Kidney epithelial cell (primary cell): ENCODE measurements at regions not wholly inside any gene's neighbourhood (a gene's known extent, or its start where the extent isn't known, plus 50 kb on each side); places are given as distances from the start of the nearest gene placed in this dataset.

Experiments used
- DNase-seq: peaks from one replicate; pipeline ENCODE4 v3.0.0-alpha.2; 2010; ENCODE audit warnings: low read depth
- H3K27me3 ChIP-seq: 2 replicates; pipeline ENCODE4 v1.6.0; 2011; ENCODE audit warnings: low read length; ENCODE audit not compliant: control insufficient read depth, insufficient read depth
- H3K36me3 ChIP-seq: 2 replicates; pipeline ENCODE4 v1.5.1; 2011; ENCODE audit warnings: low read length; ENCODE audit not compliant: control insufficient read depth, insufficient read depth
- H3K4me3 ChIP-seq: 2 replicates; pipeline ENCODE4 v1.5.1; 2011; ENCODE audit warnings: low read depth, mild to moderate bottlenecking, control low read depth, low read length
- TF ChIP-seq, protein P1 (sequence below): IDR thresholded peaks from 2 replicates; pipeline ENCODE4 v1.5.1; 2011; ENCODE audit warnings: mild to moderate bottlenecking, moderate library complexity, low read length, control low read depth, inconsistent platforms; ENCODE audit not compliant: insufficient read depth, poor library complexity, severe bottlenecking

DNA sequence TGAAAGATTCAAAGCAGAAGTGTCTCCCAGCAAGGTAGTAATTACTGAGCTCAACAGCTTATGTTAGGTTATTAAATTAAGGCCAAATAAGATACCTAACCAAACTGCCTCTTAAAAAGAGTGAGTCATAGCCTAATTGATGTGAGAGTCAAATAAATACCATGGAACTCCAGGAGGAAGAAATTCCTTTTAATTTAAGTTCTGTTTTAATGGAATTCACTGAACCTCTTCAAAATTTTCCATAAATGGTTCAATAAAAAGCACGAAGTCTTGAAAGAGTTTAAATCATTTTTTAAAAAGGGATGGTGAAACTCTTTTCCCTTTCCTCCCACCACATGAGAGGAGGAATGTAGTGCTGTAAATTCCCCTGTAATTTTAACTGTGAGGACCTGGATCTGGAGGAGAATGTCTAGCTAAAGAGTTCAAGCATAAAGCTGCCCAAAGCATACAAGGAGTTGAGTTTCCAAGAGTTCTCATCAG lies 180.8 kb upstream of the MMADHC start:
- H3K36me3 ChIP-seq: no peaks in the 10 kb centered on the region
- TF ChIP-seq, protein P1, sequence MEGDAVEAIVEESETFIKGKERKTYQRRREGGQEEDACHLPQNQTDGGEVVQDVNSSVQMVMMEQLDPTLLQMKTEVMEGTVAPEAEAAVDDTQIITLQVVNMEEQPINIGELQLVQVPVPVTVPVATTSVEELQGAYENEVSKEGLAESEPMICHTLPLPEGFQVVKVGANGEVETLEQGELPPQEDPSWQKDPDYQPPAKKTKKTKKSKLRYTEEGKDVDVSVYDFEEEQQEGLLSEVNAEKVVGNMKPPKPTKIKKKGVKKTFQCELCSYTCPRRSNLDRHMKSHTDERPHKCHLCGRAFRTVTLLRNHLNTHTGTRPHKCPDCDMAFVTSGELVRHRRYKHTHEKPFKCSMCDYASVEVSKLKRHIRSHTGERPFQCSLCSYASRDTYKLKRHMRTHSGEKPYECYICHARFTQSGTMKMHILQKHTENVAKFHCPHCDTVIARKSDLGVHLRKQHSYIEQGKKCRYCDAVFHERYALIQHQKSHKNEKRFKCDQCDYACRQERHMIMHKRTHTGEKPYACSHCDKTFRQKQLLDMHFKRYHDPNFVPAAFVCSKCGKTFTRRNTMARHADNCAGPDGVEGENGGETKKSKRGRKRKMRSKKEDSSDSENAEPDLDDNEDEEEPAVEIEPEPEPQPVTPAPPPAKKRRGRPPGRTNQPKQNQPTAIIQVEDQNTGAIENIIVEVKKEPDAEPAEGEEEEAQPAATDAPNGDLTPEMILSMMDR: no peak
- DNase-seq: no peak
- H3K4me3 ChIP-seq: no peak overlapping the region
- H3K27me3 ChIP-seq: no peaks in the 10 kb centered on the region

DNA sequence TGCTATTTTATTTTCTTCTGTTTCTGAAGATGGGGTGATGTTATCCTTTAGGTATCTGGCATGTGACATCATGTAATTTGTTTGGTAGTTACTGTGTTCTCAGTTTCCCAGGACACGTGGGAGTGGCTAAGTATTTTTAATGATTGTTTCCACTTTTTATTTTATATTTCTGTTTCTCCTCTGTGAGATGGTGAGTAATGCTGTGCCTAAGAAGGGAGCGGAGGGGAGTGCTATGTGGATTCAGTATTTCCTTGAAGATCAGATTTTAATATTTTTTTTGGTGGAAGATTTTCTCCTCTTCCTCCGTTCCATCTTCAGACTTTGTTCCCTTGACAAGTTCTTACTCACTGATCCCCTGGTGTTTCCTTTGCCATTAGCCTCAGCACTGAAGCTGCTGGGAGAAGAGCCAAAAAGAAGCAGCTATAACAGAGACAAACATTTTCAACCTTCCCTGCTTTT lies 180.0 kb upstream of the MMADHC start:
- H3K36me3 ChIP-seq: no peaks in the 10 kb centered on the region
- TF ChIP-seq, protein P1: no peak
- H3K4me3 ChIP-seq: no peak overlapping the region
- DNase-seq: no peak
- H3K27me3 ChIP-seq: no peaks in the 10 kb centered on the region

DNA sequence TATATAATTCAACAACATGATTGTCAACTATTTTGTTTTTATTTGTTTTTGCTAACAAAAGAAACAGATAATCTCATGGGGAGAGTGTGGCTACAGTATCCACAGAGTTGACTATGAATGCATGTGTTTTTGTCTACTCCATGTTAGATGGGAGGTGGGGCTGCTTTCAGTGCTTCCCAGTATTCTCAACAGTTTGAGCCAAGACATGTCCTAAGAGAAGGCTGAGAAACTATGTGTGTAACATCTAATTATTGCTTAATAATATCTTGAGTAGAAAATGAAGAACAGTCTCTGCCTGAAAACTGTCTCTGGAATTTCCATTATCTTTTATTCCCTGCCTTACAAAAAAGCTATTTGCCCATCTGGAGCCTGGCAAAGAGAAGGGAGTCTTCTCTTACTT lies 178.8 kb upstream of the MMADHC start:
- DNase-seq: no peak
- H3K27me3 ChIP-seq: no peaks in the 10 kb centered on the region
- TF ChIP-seq, protein P1: no peak
- no peaks in the 10 kb centered on the region for H3K36me3 ChIP-seq
- H3K4me3 ChIP-seq: no peak overlapping the region

DNA sequence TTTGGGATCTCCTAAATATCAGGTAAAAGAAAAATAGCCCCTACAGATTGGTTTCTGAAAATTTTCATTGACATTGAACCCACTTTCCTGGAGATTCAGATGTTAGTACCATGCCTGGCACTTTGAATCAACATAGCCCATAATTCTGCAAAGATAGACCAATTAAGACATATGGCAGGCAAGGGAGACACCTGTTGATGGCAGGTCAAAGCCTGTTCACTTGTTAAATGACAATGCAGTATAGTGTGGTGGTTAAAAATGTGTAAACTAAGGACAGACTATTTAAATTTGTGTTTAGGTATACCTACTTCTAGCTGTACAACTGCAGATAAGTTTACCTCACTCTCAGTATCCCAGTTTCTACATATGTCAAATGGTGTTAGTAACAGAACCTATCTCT lies 178.1 kb upstream of the MMADHC start:
- H3K36me3 ChIP-seq: no peaks in the 10 kb centered on the region
- H3K27me3 ChIP-seq: no peaks in the 10 kb centered on the region
- TF ChIP-seq, protein P1: no peak
- DNase-seq: no peak
- H3K4me3 ChIP-seq: no peak overlapping the region

DNA sequence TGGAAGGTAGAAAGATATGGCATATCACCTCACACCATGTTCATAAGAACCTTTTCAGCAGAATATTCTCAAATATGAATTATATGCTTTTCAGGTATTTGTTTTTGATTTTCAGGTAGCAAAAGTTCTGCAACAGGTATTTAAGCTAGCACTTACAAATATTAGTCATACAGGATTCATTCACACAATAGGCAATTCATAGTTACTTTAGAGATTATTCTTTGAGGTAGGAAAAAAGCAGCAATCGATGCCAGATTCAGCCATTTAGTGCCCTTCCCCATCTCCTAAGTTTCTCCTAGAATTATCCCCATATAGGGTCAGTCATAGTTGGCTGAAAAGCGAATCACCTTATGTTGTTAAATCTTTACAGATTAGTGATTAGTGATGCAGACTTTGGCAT lies 177.4 kb upstream of the MMADHC start:
- no peaks in the 10 kb centered on the region for H3K36me3 ChIP-seq
- no peak overlapping the region for H3K4me3 ChIP-seq
- TF ChIP-seq, protein P1: no peak
- H3K27me3 ChIP-seq: no peaks in the 10 kb centered on the region
- DNase-seq: no peak

DNA sequence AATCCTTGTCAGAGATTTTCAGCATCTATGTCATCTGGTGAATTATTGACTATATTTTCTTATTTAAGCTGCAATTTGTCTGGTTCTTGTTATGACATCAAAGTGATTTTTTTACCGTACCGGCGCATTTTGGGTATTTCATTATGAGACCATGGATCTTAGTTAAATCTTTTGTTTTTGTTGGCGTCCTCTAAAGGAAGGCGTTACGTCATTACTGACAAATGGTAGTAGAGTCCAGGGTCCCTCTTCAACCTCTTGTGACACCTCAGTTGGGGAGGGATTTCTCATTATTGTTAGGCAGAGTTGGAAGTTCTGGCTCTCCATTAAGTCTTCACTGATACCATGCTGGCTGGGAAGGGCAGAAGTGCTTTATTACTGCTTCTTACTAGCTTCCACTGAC lies 175.8 kb upstream of the MMADHC start:
- TF ChIP-seq, protein P1: no peak
- no peak for DNase-seq
- no peaks in the 10 kb centered on the region for H3K36me3 ChIP-seq
- H3K27me3 ChIP-seq: no peaks in the 10 kb centered on the region
- no peak overlapping the region for H3K4me3 ChIP-seq
